Skeletal muscle cell (primary cell): ENCODE measurements at regions not wholly inside any gene's neighbourhood (a gene's known extent, or its start where the extent isn't known, plus 50 kb on each side); places are given as distances from the start of the nearest gene placed in this dataset.
"Not testable (repeated sequence)": the region's sequence is repeated elsewhere in the genome, so short reads cannot be mapped to it uniquely, and the experiment has no call there.

ENCODE experiments used
- DNase-seq: peaks from one replicate; pipeline ENCODE4 v3.0.0-alpha.2; 2010; ENCODE audit warnings: low read depth
- H3K4me3 ChIP-seq: 2 replicates; pipeline ENCODE4 v1.5.1; 2011; ENCODE audit warnings: low read depth, mild to moderate bottlenecking, control low read depth, low read length, moderate library complexity

- no peak for DNase-seq
- H3K4me3 ChIP-seq = no peak overlapping the region
Measured at GRCh38 chr20:48454671-48455490, 372.9 kb downstream of the PREX1 start.

DNA sequence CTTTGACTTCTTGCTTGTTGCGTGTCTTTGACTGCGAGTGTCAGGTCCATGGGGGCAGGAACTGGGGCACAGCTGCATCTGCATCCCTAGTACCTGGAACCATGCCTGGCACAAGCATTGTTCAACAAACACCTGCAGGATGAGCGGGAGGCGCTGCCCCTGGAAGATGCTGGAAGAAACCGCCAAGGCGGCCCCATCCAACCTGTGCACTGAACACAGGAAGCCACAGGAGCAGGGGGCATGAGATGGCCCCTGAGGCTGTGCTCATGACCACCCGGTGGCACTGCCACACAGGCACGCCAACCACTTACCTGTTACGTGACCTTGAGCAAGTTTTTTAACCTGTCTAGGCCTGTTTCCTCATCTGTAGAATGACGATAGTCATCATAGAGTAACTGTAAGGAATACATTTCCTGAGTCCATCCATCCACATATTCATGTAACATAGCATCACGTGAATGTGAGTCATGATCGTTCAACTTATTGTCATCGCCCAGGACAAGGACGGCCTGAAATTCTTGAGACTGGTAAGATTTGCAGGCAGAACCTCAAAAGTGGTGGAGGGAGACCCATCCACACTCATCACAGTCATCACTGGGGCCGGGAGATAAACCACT lies 374.2 kb downstream of the PREX1 start:
- DNase-seq = no peak
- no peak overlapping the region for H3K4me3 ChIP-seq

- no peak for DNase-seq
- no peak overlapping the region for H3K4me3 ChIP-seq
Measured at GRCh38 chr20:48451401-48451800, 376.4 kb downstream of the PREX1 start.

DNA sequence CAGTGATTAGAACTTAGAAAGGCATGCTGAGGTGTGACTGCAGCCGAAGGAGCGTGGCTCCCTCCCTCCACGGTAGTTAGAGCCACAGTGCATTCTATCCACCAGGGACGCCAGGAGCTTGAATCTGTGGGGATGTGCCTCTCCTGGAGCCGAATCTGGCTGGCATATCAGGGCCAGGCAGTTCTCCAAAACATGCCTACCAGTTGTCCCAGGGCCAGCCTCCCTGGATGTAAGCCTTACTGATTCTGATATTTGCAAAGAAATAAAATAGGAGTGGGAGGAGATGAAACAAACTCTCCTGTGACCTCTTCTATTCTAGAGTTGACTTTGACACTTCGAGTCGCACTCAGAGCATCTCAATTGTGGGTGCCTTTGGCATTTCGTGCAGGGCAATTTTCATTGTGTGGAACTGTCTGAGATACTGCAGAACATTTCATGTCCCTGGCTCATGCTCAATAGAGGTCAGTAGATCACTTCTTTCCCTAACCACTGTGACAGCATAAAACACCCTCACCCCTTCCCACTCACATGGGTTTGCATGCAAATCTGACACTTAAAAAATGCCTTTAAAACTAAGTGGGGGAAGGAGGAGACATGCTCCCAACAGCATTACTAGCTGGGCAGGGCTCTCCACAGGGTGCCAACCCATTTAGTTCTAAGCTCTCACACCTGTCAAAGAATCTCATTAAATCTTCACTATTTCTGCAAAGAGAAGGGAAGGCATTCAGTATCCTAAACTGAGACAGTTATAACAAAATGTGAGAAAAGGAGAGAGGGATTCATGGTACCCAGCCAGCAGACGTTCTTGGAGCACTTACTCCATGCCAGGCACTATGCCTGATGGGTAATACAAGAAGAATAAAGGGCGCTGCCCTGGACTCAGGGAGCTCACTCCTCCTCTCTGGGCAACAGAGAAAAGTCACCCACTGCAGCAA lies 378.9 kb downstream of the PREX1 start:
- H3K4me3 ChIP-seq = no peak overlapping the region
- no peak for DNase-seq

DNA sequence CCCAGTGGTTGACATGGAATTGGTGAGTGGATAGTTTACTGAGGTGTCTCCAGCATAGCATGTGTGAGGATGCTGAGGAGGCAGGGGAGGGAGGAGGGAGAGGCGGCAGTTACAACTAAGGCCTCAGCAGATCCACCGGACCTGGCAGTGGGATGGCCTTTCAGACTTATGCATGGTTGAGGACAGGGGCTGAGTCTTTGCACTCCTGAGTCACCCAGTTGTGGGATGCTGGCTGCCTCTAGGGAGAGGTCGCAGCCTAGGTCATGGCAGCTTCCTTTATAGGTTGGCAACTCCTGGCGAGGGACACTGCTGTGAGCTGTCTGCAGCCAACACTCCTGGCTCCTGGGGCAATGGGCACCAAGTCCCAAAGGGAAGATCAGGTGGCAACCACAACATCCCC lies 380.3 kb downstream of the PREX1 start:
- DNase-seq = no peak
- no peak overlapping the region for H3K4me3 ChIP-seq

- no peak for DNase-seq
Measured at GRCh38 chr20:48445827-48446226, 382.0 kb downstream of the PREX1 start.

GRCh38 chr20:48444249-48444648 lies 383.6 kb downstream of the PREX1 start:
- DNase-seq = no peak
- H3K4me3 ChIP-seq = no peak overlapping the region

More at GRCh38 chr20:48445827-48446226, 382.0 kb downstream of the PREX1 start:
- H3K4me3 ChIP-seq = no peak overlapping the region

DNA sequence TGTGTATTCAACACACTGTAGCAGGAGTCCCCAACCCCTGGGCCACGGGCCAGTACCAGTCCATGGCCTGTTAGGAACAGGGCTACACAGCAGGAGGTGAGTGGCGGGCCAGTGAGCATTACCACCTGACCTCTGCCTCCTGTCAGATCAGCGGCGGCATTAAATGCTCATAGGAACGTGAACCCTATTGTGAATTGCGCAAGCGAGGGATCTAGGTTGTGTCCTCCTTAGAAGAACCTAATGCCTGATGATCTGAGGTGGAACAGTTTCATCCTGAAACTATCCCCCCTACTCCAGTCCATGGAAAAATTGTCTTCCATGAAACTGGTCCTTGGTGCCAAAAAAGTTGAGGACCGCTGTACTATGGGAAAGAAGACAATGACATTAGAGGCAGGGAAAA lies 386.9 kb downstream of the PREX1 start:
- H3K4me3 ChIP-seq = no peak overlapping the region
- no peak for DNase-seq

GRCh38 chr20:48440261-48440660 lies 387.5 kb downstream of the PREX1 start:
- DNase-seq, H3K4me3 ChIP-seq: not testable (repeated sequence)

DNA sequence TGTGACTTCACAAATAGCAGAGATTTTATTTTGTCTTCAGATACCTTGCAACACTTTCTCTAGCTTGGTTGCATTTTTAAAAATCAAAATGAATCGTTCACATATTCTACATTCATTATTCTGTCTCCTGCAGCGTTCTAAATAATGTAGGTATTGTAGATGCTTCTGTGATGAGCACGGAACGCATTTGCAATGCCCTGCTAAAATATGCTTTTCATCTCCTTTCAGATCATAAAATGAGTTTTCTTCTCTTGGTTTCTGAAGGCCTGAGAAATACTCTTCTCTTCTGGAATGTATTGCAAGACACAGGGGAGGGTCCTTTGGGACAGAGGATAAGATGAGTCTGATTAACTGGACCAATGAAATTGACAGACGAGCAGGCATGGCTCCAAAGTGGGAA lies 390.7 kb downstream of the PREX1 start:
- H3K4me3 ChIP-seq = no peak overlapping the region
- no peak for DNase-seq

- not testable (repeated sequence) for H3K4me3 ChIP-seq, DNase-seq
Measured at GRCh38 chr20:48436609-48437008, 391.2 kb downstream of the PREX1 start.

- H3K4me3 ChIP-seq = no peak overlapping the region
- DNase-seq = no peak
Measured at GRCh38 chr20:48433178-48433577, 394.6 kb downstream of the PREX1 start.

DNA sequence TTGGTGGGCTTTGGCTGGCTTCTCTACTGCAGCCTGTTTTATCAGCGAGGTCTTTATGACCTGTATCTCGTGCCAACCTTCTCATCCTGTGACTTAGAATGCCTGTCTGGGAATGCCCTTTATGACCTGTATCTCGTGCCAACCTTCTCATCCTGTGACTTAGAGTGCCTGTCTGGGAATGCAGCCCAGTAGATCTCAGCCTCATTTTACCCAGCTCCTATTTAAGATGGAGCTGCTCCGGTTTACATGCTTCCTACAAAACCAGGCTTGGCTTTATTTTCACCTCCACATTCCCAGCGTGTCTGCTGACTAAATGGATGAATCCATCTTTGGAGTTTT lies 395.3 kb downstream of the PREX1 start:
- H3K4me3 ChIP-seq = no peak overlapping the region
- no peak for DNase-seq

DNA sequence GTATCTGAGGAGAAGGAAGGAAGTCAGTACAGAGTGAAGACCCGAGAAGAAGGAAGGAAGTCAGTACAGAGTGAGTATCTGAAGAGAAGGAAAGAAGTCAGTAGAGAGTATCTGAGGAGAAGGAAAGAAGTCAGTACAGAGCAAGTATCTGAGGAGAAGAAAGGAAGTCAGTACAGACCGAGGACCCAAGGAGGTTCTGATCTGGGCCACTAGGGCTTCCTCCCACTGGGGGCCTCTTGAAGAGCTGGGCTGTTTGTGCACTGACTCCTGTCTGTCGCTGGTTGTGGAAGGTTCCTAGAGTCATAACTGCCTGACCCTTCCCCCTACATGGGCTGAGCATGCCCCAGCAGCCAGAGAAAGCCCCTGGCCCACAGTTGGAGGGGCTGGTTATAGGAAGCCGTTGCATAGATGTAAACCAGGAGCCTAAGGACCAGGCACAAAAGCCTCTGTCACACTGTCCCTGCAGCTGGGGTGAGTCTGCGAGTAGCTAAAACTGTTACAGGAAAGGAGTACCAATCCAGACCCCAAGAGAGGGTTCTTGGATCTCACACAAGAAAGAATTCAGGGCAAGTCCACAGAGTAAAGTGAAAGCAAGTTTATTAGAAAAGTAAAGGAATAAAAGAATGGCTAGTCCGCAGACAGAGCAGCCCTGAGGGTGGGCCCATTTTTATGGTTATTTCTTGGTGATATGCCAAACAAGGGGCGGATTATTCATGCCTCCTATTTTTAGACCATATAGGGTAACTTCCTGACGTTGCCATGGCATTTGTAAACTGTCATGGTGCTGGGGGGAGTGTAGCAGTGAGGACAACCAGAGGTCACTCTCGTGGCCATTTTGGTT lies 395.9 kb downstream of the PREX1 start:
- no peak overlapping the region for H3K4me3 ChIP-seq
- DNase-seq = no peak

DNA sequence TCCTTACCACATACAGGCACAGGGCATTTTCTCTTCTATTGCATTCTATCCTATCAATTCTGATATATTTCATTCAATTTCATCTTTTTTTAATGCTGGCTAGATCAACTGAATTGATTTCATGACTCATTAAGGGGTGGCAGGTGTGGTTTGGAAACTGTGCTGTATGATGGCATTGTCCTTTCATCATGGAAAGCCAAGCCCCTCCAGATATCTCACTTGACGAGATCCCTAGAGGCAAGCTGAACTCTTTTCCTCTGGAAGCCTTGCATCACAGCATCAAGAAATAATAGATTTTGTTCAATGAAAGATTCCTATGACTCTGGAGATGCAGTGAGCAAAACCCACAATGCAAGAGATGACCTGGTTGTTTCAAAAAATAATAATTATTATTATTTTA lies 401.2 kb downstream of the PREX1 start:
- no peak overlapping the region for H3K4me3 ChIP-seq
- no peak for DNase-seq

DNA sequence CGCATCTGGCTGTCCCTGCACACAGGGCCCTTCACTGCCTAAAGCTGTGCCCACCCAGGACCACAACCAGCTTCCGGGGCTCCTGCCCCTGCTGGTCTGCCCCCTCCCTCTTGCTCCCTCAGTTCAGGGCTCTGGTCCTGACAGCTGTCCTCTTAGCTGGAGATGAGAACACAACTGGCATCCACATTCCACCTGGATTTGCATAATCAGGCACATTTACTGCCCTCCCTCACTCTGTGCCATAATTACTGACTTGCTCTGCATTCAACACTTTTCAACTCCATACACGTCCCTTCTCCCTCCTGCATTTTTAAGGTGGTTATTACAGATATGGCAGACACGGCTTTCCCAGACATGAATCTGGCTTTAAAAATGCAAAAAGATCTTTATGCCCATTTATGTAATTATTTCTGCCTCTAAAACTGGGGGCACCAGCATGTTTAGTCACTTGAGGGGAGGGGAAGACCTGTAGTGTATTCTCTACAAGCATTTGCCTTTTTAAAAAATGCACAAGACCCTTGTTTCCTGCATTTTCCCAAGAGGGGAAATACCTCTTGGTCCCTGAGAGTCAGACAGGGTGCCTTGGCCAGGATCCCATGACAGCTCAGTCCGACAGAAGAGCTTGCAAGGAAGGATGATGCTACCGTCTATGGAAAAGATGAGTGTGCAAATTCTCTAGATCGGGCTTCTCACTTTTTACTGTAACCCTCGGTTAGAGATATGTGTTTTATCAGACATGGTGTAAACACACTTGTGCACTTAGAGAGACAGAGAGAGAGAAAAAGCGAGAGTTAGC lies 401.8 kb downstream of the PREX1 start:
- H3K4me3 ChIP-seq = no peak overlapping the region
- DNase-seq = no peak

DNA sequence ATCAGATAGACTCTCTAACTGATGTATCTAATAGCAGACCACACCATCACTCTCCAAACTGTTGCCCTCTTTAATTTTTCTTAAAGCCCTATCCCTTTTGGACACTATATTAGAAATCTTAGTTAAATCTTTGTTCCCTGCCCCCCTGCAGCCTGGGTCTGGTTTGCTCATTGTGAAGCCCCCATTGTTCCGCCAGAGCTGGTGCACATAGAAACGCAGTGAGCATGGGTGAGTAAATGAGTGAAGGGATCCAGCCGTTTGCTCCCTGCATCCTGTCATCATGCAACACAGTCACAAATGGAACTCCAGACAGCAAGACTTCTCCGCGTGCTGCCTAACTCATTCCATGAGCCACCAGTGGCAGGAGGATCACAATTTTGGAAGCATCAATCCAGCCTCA lies 402.5 kb downstream of the PREX1 start:
- no peak overlapping the region for H3K4me3 ChIP-seq
- no peak for DNase-seq

DNA sequence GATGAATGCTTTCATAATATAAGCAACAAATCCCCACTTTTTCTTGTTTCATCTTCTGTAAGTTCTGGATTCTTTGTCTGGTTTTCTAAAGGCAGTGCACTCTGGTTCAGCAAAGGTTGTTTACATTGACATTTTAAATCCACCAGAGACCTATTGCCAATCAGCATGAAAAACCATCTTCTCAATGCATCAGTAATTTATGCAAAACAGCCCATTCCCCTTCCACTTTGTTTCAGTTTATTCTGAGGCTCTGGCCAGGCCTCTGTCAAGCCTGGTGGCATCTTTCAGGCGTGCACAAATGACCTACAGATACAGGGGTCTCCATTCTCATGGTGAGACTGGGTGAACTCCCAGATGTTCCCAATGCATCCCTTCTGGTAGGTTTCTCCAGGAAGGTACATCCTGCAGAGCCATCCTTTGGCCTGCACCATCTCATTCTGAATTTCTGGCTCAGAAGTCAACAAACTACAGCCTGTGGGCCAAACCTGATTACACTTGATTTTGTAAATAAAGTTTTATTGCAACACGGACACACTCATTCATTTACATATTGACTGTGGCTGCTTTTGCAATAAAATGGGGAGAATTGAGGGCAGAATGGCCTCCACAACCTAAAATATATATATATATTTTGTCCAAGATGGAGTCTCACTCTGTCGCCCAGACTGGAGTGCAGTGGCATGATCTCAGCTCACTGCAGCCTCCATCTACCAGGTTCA lies 405.4 kb downstream of the PREX1 start:
- no peak overlapping the region for H3K4me3 ChIP-seq
- DNase-seq = no peak
